Osteoblast (primary cell): ENCODE measurements at regions not wholly inside any gene's neighbourhood (a gene's known extent, or its start where the extent isn't known, plus 50 kb on each side); places are given as distances from the start of the nearest gene placed in this dataset.

Experiments used
- DNase-seq: peaks from one replicate; pipeline ENCODE4 v3.0.0; 2011; ENCODE audit warnings: low spot score, mixed read lengths; ENCODE audit not compliant: insufficient read length; ENCODE audit errors: missing footprints
- H2AFZ ChIP-seq: 2 replicates; pipeline ENCODE4 v1.6.0; 2011; ENCODE audit warnings: mild to moderate bottlenecking, low read length
- H3K27ac ChIP-seq: 2 replicates; pipeline ENCODE4 v1.5.1; 2011; ENCODE audit warnings: mild to moderate bottlenecking, low read depth, low read length, moderate library complexity
- H3K27me3 ChIP-seq: 2 replicates; pipeline ENCODE4 v1.6.0; 2012; ENCODE audit warnings: mild to moderate bottlenecking, control low read depth, inconsistent platforms, low read length, moderate library complexity; ENCODE audit not compliant: insufficient read depth
- H3K36me3 ChIP-seq: 2 replicates; pipeline ENCODE4 v1.5.1; 2011; ENCODE audit warnings: mild to moderate bottlenecking, low read length, control low read depth, moderate library complexity; ENCODE audit not compliant: insufficient read depth
- H3K4me1 ChIP-seq: 2 replicates; pipeline ENCODE4 v1.5.1; 2011; ENCODE audit warnings: mild to moderate bottlenecking, low read length, control low read depth, moderate library complexity; ENCODE audit not compliant: insufficient read depth
- H3K4me2 ChIP-seq: 2 replicates; pipeline ENCODE4 v1.6.0; 2011; ENCODE audit warnings: mild to moderate bottlenecking, low read length; ENCODE audit not compliant: insufficient read depth
- H3K4me3 ChIP-seq: fragments of 200-600 bp; sonication (generic); 3 replicates; pipeline ENCODE4 v1.5.1; 2012; ENCODE audit warnings: mild to moderate bottlenecking, low read length, inconsistent platforms; ENCODE audit not compliant: insufficient read depth
- H3K79me2 ChIP-seq: 2 replicates; pipeline ENCODE4 v1.6.0; 2012; ENCODE audit warnings: mild to moderate bottlenecking, low read length, control low read depth, inconsistent platforms; ENCODE audit not compliant: insufficient read depth
- H3K9me3 ChIP-seq: 2 replicates; pipeline ENCODE4 v1.5.1; 2011; ENCODE audit warnings: low read depth, low read length, control low read depth
- H4K20me1 ChIP-seq: 2 replicates; pipeline ENCODE4 v1.6.0; 2012; ENCODE audit warnings: mild to moderate bottlenecking, low read length, control low read depth; ENCODE audit not compliant: insufficient read depth
- CTCF ChIP-seq: IDR thresholded peaks from 2 replicates; pipeline ENCODE4 v1.5.1; 2011; ENCODE audit warnings: mild to moderate bottlenecking, low read depth, low read length, moderate library complexity; ENCODE audit errors: extremely low read depth

DNA sequence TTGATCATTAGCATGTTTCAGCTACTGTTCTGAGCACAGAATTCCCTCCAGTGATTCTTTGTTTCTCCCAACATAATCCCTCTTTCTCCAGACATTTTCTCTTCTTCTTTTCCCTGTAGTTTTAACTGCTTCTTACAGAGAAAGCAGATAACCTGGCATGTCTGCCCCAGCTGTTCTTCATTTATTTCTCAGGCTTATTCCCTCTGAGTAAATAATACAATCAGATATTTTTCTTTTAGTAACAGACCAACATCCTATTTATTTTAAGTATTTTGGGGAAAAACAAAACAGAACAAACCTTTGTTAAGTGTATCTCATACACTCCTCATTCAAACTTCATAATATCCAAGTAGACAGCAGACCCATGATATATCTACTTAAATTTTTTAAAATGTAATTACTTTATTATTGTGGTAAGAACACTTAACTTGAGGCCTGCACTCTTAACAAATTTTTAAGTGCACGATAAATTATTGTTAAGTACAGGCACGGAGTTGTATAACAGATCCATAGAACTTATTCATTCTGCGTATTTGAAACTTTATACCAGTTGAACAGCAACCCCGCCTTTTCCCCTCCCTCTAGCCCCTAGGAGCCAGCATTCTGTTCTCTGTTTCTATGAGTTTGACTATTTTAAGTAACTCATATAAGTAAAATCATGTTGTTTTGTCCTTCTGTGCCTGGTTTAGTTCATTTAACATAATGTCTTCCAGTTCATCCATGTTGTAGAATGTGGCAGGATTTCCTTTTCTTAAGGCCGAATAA lies 540.0 kb downstream of the LMO7 start:
- no peaks in the 10 kb centered on the region for H3K4me1 ChIP-seq
- H3K4me2 ChIP-seq = no peak overlapping the region
- H3K9me3 ChIP-seq = no peaks in the 10 kb centered on the region
- H4K20me1 ChIP-seq = no peaks in the 10 kb centered on the region
- no peak overlapping the region for H3K4me3 ChIP-seq
- no peaks in the 10 kb centered on the region for H3K27me3 ChIP-seq
- no peak for DNase-seq
- H3K27ac ChIP-seq = no peak overlapping the region
- no peak overlapping the region for H2AFZ ChIP-seq
- no peak for TF ChIP-seq CTCF
- no peaks in the 10 kb centered on the region for H3K36me3 ChIP-seq
- H3K79me2 ChIP-seq = no peaks in the 10 kb centered on the region

GRCh38 chr13:76168661-76169060 lies 532.5 kb downstream of the LMO7 start:
- H3K4me1 ChIP-seq = no peaks in the 10 kb centered on the region
- DNase-seq = no peak
- no peaks in the 10 kb centered on the region for H3K9me3 ChIP-seq
- no peak overlapping the region for H3K27ac ChIP-seq
- no peak for TF ChIP-seq CTCF
- H3K79me2 ChIP-seq = no peaks in the 10 kb centered on the region
- H3K4me2 ChIP-seq = no peak overlapping the region
- no peak overlapping the region for H2AFZ ChIP-seq
- no peak overlapping the region for H3K4me3 ChIP-seq
- H4K20me1 ChIP-seq = no peaks in the 10 kb centered on the region
- H3K36me3 ChIP-seq = no peaks in the 10 kb centered on the region
- no peaks in the 10 kb centered on the region for H3K27me3 ChIP-seq

DNA sequence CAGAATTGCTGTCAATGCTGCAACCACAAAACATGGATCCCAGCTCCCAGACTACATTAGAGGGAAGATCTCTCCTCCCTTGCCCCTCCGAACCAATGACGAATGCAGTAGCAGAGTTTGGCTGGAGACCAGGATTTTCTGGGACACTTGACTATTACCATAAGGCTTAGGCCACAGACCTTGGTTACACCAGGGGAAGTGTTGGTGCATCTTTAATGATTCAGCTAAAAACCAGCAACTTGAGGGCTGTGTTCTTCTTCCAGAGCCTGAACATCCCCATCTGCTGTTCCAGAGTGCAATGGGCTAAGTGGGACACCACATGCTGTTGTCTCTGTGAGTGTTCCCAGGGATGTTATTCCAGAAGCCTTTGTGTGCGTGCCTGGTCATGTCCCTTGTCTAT lies 528.2 kb downstream of the LMO7 start:
- no peak for DNase-seq
- Histone ChIP-seq H3K4me1 (no peaks in the 10 kb centered on the region), H4K20me1 (no peaks in the 10 kb centered on the region), H3K27ac (no peak overlapping the region), H3K9me3 (no peaks in the 10 kb centered on the region), H2AFZ (no peak overlapping the region), H3K4me3 (no peak overlapping the region), H3K27me3 (no peaks in the 10 kb centered on the region), H3K4me2 (no peak overlapping the region), H3K79me2 (no peaks in the 10 kb centered on the region), H3K36me3 (no peaks in the 10 kb centered on the region)
- no peak for TF ChIP-seq CTCF

GRCh38 chr13:76163761-76164160 lies 527.6 kb downstream of the LMO7 start:
- no peak for TF ChIP-seq CTCF
- H3K9me3 ChIP-seq = no peaks in the 10 kb centered on the region
- no peak overlapping the region for H3K27ac ChIP-seq
- H2AFZ ChIP-seq = no peak overlapping the region
- no peaks in the 10 kb centered on the region for H3K4me1 ChIP-seq
- no peaks in the 10 kb centered on the region for H3K79me2 ChIP-seq
- H4K20me1 ChIP-seq = no peaks in the 10 kb centered on the region
- no peak for DNase-seq
- H3K4me2 ChIP-seq = no peak overlapping the region
- no peaks in the 10 kb centered on the region for H3K27me3 ChIP-seq
- no peaks in the 10 kb centered on the region for H3K36me3 ChIP-seq
- H3K4me3 ChIP-seq = no peak overlapping the region
